IMR-90 (cell line): ENCODE measurements at regions not wholly inside any gene's neighbourhood (a gene's known extent, or its start where the extent isn't known, plus 50 kb on each side); places are given as distances from the start of the nearest gene placed in this dataset.

ENCODE experiments used
- ATAC-seq: fragments of 200-7000 bp; cut with Tn5 transposase; 2 replicates; pipeline ENCODE4 v1.9.1; 2020; ENCODE audit warnings: low read depth, mild to moderate bottlenecking, moderate library complexity
- BruUV-seq: library from RNA; stranded (reverse); fragments of 400-500 nt; replicated peaks from 2 replicates; lab custom pipeline; 2021; lab: Mats Ljungman, UMichigan
- CTCF ChIA-PET: fragments of 300-600 bp; formaldehyde crosslinking; extraction: SDS; loops from one replicate; lab custom pipeline; 2021; ENCODE audit warnings: antibody characterized with exemption; lab: Yijun Ruan, JAX
- POLR2A ChIA-PET: fragments of 300-600 bp; sonication (Branson Sonifier 250); formaldehyde crosslinking; loops from one replicate; lab custom pipeline; 2022; ENCODE audit warnings: antibody characterized with exemption; ENCODE audit not compliant: unreplicated experiment; lab: Charles Lee
- DNase-seq: peaks from one replicate; pipeline ENCODE4 v3.0.0; 2013
- H2AFZ ChIP-seq: replicated peaks from 2 replicates; pipeline ENCODE3; 2013; ENCODE audit warnings: low read length, mild to moderate bottlenecking; ENCODE audit not compliant: poor library complexity
- H2AK5ac ChIP-seq: 2 replicates; pipeline ENCODE4 v1.6.1; 2013; ENCODE audit warnings: low read depth, low read length, inconsistent platforms
- H2AK9ac ChIP-seq: replicated peaks from 2 replicates; pipeline ENCODE3; 2013; ENCODE audit warnings: mild to moderate bottlenecking, low read depth, low read length, moderate library complexity; ENCODE audit not compliant: poor library complexity
- H2BK120ac ChIP-seq: 2 replicates; pipeline ENCODE4 v1.6.1; 2013; ENCODE audit warnings: low read depth, low read length, inconsistent platforms
- H2BK15ac ChIP-seq: 3 replicates; pipeline ENCODE4 v1.6.1; 2013; ENCODE audit warnings: low read depth, low read length, inconsistent platforms
- H2BK20ac ChIP-seq: 2 replicates; pipeline ENCODE4 v1.6.1; 2013; ENCODE audit warnings: low read depth, mild to moderate bottlenecking, inconsistent platforms, low read length, moderate library complexity
- H2BK5ac ChIP-seq: 2 replicates; pipeline ENCODE4 v1.6.1; 2013; ENCODE audit warnings: mild to moderate bottlenecking, low read depth, low read length, inconsistent platforms; ENCODE audit not compliant: poor library complexity, severe bottlenecking
- H3K14ac ChIP-seq: replicated peaks from 2 replicates; pipeline ENCODE4 v1.6.1; 2013; ENCODE audit warnings: low read depth, low read length, inconsistent platforms
- H3K18ac ChIP-seq: 2 replicates; pipeline ENCODE4 v1.6.1; 2013; ENCODE audit warnings: low read depth, low read length, control low read depth
- H3K23ac ChIP-seq: 2 replicates; pipeline ENCODE4 v1.6.1; 2013; ENCODE audit warnings: low read depth, low read length, inconsistent platforms
- H3K27ac ChIP-seq: 2 replicates; pipeline ENCODE4 v1.5.1; 2013; ENCODE audit warnings: mild to moderate bottlenecking, control low read depth, low read length; ENCODE audit not compliant: insufficient read depth
- H3K27me3 ChIP-seq: 2 replicates; pipeline ENCODE4 v1.6.1; 2013; ENCODE audit warnings: low read length; ENCODE audit not compliant: control insufficient read depth, insufficient read depth
- H3K36me3 ChIP-seq: 2 replicates; pipeline ENCODE4 v1.6.1; 2013; ENCODE audit warnings: low read length, mixed read lengths; ENCODE audit not compliant: control insufficient read depth, insufficient read depth
- H3K4ac ChIP-seq: 2 replicates; pipeline ENCODE4 v1.6.1; 2013; ENCODE audit warnings: low read depth, low read length, inconsistent platforms
- H3K4me1 ChIP-seq: 2 replicates; pipeline ENCODE4 v1.6.1; 2013; ENCODE audit warnings: low read length, mixed read lengths; ENCODE audit not compliant: control insufficient read depth, insufficient read depth
- H3K4me2 ChIP-seq: 2 replicates; pipeline ENCODE4 v1.6.1; 2013; ENCODE audit warnings: low read depth, mild to moderate bottlenecking, control low read depth, low read length, moderate library complexity
- H3K4me3 ChIP-seq: 2 replicates; pipeline ENCODE4 v1.5.1; 2013; ENCODE audit warnings: low read depth, mild to moderate bottlenecking, control low read depth, low read length, moderate library complexity; ENCODE audit not compliant: insufficient read depth
- H3K56ac ChIP-seq: 2 replicates; pipeline ENCODE4 v1.6.1; 2013; ENCODE audit warnings: low read length, inconsistent platforms; ENCODE audit not compliant: insufficient read depth; ENCODE audit errors: extremely low read depth
- H3K79me1 ChIP-seq, 2 experiments: 2 replicates each; pipeline ENCODE4 v1.6.1; 2013; ENCODE audit warnings: low read length in 2 of 2, inconsistent platforms in 1 of 2, low read depth in 1 of 2
- H3K9ac ChIP-seq: 2 replicates; pipeline ENCODE4 v1.6.1; 2013; ENCODE audit warnings: low read depth, low read length, control low read depth
- H3K9me1 ChIP-seq: 2 replicates; pipeline ENCODE4 v1.6.1; 2013; ENCODE audit warnings: low read length, inconsistent platforms; ENCODE audit not compliant: insufficient read depth
- H3K9me3 ChIP-seq: 2 replicates; pipeline ENCODE4 v1.6.1; 2013; ENCODE audit warnings: low read length; ENCODE audit not compliant: control insufficient read depth, insufficient read depth
- H4K20me1 ChIP-seq: 2 replicates; pipeline ENCODE4 v1.6.1; 2013; ENCODE audit warnings: low read length, inconsistent platforms; ENCODE audit not compliant: insufficient read depth
- H4K5ac ChIP-seq: 2 replicates; pipeline ENCODE4 v1.6.1; 2013; ENCODE audit warnings: mild to moderate bottlenecking, low read depth, low read length, control low read depth
- H4K8ac ChIP-seq, 2 experiments: 2 replicates each; pipeline ENCODE4 v1.6.1; 2013; ENCODE audit warnings: low read depth in 2 of 2, low read length in 2 of 2, control low read depth in 1 of 2, inconsistent platforms in 1 of 2
- H4K91ac ChIP-seq: 2 replicates; pipeline ENCODE4 v1.6.1; 2013; ENCODE audit warnings: low read depth, low read length, inconsistent platforms; ENCODE audit not compliant: insufficient read depth
- BHLHE40 ChIP-seq: fragments of 150-350 bp; IDR thresholded peaks from 2 replicates; pipeline ENCODE4 v1.6.1; 2016; ENCODE audit warnings: mild to moderate bottlenecking, low read depth, low read length
- CEBPB ChIP-seq: IDR thresholded peaks from 2 replicates; pipeline ENCODE4 v1.6.1; 2012; ENCODE audit warnings: low read depth, low read length, improper control_type of control experiment
- CHD1 ChIP-seq: IDR thresholded peaks from 2 replicates; pipeline ENCODE4 v1.6.1; 2012; ENCODE audit warnings: low read depth, low read length, improper control_type of control experiment
- FOS ChIP-seq: fragments of 150-350 bp; IDR thresholded peaks from 2 replicates; pipeline ENCODE4 v1.6.1; 2016; ENCODE audit warnings: low read depth, low read length
- MAFK ChIP-seq: IDR thresholded peaks from 2 replicates; pipeline ENCODE4 v1.6.1; 2012; ENCODE audit warnings: low read depth, low read length, improper control_type of control experiment
- MAZ ChIP-seq: IDR thresholded peaks from 2 replicates; pipeline ENCODE4 v1.6.1; 2012; ENCODE audit warnings: low read depth, mild to moderate bottlenecking, low read length, improper control_type of control experiment, moderate library complexity, borderline replicate concordance
- MXI1 ChIP-seq: IDR thresholded peaks from 2 replicates; pipeline ENCODE4 v1.6.1; 2012; ENCODE audit warnings: low read depth, mild to moderate bottlenecking, low read length, moderate library complexity, borderline replicate concordance
- NFE2L2 ChIP-seq: fragments of 150-350 bp; IDR thresholded peaks from 2 replicates; pipeline ENCODE4 v1.6.1; 2016; ENCODE audit warnings: low read depth, mild to moderate bottlenecking, low read length
- POLR2A ChIP-seq: IDR thresholded peaks from 2 replicates; pipeline ENCODE4 v1.6.1; 2012; ENCODE audit warnings: mild to moderate bottlenecking, low read depth, low read length
- RAD21 ChIP-seq: IDR thresholded peaks from 2 replicates; pipeline ENCODE4 v1.6.1; 2012; ENCODE audit warnings: low read length, improper control_type of control experiment
- RCOR1 ChIP-seq: IDR thresholded peaks from 2 replicates; pipeline ENCODE4 v1.6.1; 2012; ENCODE audit warnings: mild to moderate bottlenecking, low read length, improper control_type of control experiment; ENCODE audit not compliant: insufficient replicate concordance
- RFX5 ChIP-seq: IDR thresholded peaks from 2 replicates; pipeline ENCODE4 v1.8.0; 2012; ENCODE audit warnings: low read depth, mild to moderate bottlenecking, low read length, moderate library complexity
- SMC3 ChIP-seq: fragments of 150-350 bp; IDR thresholded peaks from 2 replicates; pipeline ENCODE4 v1.6.1; 2016; ENCODE audit warnings: low read depth, mild to moderate bottlenecking, antibody characterized with exemption, low read length, moderate library complexity
- USF2 ChIP-seq: fragments of 150-350 bp; IDR thresholded peaks from 2 replicates; pipeline ENCODE4 v1.6.1; 2017; ENCODE audit warnings: mild to moderate bottlenecking, antibody characterized with exemption, low read length, low read depth
- WGBS, 2 experiments: methylation state at CpG; one replicate each; pipeline versions ENCODE4 v1.1.5 to v1.1.7; 2013; ENCODE audit warnings: missing lambda C conversion rate in 2 of 2; ENCODE audit not compliant: insufficient read length in 1 of 2; ENCODE audit errors: extremely low coverage in 2 of 2; 5-methylcytosine and 5-hydroxymethylcytosine counted together
- dilution Hi-C: fragments of 300-500 bp; cut with HindIII; formaldehyde crosslinking; loops from one replicate; pipeline ENCODE4 v1.14.3; 2018; ENCODE audit warnings: low sequenced_read_pairs; ENCODE audit not compliant: unreplicated experiment
- in situ Hi-C: fragments of 300-500 bp; cut with MboI; formaldehyde crosslinking; loops from 3 replicates; pipeline ENCODE4 v1.14.3; 2019; ENCODE audit warnings: low sequenced_read_pairs, inconsistent platforms, mixed read lengths
- intact Hi-C: fragments of 100-400 bp; cut with micrococcal nuclease; formaldehyde crosslinking; loops from 2 replicates; pipeline ENCODE4 v1.10.0; 2022
- TF ChIP-seq, protein P1 (sequence below): conservative IDR thresholded peaks from 2 replicates; pipeline ENCODE4 v1.5.1; 2012; ENCODE audit warnings: mild to moderate bottlenecking, low read depth, low read length, improper control_type of control experiment
- TF ChIP-seq, protein P2 (sequence below): fragments of 150-350 bp; IDR thresholded peaks from 2 replicates; pipeline ENCODE4 v1.6.1; 2016; ENCODE audit warnings: low read depth, mild to moderate bottlenecking, low read length, moderate library complexity, borderline replicate concordance

DNA sequence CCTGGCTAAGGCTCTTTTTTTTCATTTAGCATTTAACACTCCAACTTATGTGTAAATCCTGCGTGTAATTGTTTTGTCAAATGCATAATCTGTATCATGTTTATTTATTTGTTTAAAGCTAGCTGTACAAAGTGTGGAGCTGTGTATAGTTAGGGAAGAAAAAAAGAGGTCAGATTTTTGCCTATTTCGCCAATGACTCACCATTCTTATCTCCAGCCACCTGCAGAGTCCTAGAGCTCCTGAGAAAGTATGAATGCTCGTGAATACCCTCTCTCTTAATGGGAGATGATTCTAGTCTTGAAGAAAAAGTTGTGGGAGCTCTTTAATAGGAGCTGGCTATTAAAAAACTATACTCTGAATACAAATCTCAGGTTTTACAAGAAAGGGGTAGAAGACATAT is 778.8 kb upstream of the SLITRK5 start:
- H3K4ac ChIP-seq = no peak overlapping the region
- no peak overlapping the region for H3K9ac ChIP-seq
- ChIA-PET CTCF (no interaction called here), POLR2A (no interaction called here)
- intact Hi-C loops (no loop called here), in situ Hi-C loops (no loop called here), dilution Hi-C loops (no loop called here)
- H3K4me3 ChIP-seq = no peak overlapping the region
- H4K5ac ChIP-seq = no peak overlapping the region
- peak; percentile 2 for DNase-seq
- no peaks in the 10 kb centered on the region for H3K36me3 ChIP-seq
- H2BK20ac ChIP-seq = no peak overlapping the region
- no peaks in the 10 kb centered on the region for H3K27me3 ChIP-seq
- no peak overlapping the region for H3K56ac ChIP-seq
- no peak overlapping the region for H2AK5ac ChIP-seq
- H3K79me1 ChIP-seq = no peaks in the 10 kb centered on the region
- WGBS, 2 experiments = no CpG with 5 or more reads among the region's 3 CpGs
- no peaks in the 10 kb centered on the region for H4K20me1 ChIP-seq
- no peak overlapping the region for H3K18ac ChIP-seq
- no peak overlapping the region for H2BK5ac ChIP-seq
- H3K23ac ChIP-seq = no peak overlapping the region
- no peaks in the 10 kb centered on the region for H3K9me1 ChIP-seq
- H3K14ac ChIP-seq = no peak overlapping the region
- no peak overlapping the region for H3K27ac ChIP-seq
- no peak overlapping the region for H2AK9ac ChIP-seq
- H3K4me1 ChIP-seq = no peaks in the 10 kb centered on the region
- no peak overlapping the region for H2BK15ac ChIP-seq
- H2BK120ac ChIP-seq = no peak overlapping the region
- ATAC-seq = no peak
- no peak overlapping the region for H4K91ac ChIP-seq
- no TSS peak for BruUV-seq
- H3K4me2 ChIP-seq = no peak overlapping the region
- H4K8ac ChIP-seq = no peak overlapping the region
- TF ChIP-seq BHLHE40 = no peak
- no peak for TF ChIP-seq CHD1
- no peak for TF ChIP-seq MXI1
- TF ChIP-seq, protein P1, sequence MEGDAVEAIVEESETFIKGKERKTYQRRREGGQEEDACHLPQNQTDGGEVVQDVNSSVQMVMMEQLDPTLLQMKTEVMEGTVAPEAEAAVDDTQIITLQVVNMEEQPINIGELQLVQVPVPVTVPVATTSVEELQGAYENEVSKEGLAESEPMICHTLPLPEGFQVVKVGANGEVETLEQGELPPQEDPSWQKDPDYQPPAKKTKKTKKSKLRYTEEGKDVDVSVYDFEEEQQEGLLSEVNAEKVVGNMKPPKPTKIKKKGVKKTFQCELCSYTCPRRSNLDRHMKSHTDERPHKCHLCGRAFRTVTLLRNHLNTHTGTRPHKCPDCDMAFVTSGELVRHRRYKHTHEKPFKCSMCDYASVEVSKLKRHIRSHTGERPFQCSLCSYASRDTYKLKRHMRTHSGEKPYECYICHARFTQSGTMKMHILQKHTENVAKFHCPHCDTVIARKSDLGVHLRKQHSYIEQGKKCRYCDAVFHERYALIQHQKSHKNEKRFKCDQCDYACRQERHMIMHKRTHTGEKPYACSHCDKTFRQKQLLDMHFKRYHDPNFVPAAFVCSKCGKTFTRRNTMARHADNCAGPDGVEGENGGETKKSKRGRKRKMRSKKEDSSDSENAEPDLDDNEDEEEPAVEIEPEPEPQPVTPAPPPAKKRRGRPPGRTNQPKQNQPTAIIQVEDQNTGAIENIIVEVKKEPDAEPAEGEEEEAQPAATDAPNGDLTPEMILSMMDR = no peak
- TF ChIP-seq USF2 = no peak
- TF ChIP-seq MAZ = no peak
- TF ChIP-seq FOS = no peak
- TF ChIP-seq, protein P2, sequence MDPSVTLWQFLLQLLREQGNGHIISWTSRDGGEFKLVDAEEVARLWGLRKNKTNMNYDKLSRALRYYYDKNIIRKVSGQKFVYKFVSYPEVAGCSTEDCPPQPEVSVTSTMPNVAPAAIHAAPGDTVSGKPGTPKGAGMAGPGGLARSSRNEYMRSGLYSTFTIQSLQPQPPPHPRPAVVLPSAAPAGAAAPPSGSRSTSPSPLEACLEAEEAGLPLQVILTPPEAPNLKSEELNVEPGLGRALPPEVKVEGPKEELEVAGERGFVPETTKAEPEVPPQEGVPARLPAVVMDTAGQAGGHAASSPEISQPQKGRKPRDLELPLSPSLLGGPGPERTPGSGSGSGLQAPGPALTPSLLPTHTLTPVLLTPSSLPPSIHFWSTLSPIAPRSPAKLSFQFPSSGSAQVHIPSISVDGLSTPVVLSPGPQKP = no peak
- no peak for TF ChIP-seq MAFK
- TF ChIP-seq RCOR1 = no peak
- no peak for TF ChIP-seq CEBPB
- no peak for TF ChIP-seq RFX5
- TF ChIP-seq POLR2A = no peak
- TF ChIP-seq NFE2L2 = no peak
- no peak for TF ChIP-seq RAD21
- TF ChIP-seq SMC3 = no peak
- H3K9me3 ChIP-seq = no peaks in the 10 kb centered on the region
- H2AFZ ChIP-seq = no peak overlapping the region
